ENCODE measurements at regions not wholly inside any gene's neighbourhood (a gene's known extent, or its start where the extent isn't known, plus 50 kb on each side); places are given as distances from the start of the nearest gene placed in this dataset.

DNA sequence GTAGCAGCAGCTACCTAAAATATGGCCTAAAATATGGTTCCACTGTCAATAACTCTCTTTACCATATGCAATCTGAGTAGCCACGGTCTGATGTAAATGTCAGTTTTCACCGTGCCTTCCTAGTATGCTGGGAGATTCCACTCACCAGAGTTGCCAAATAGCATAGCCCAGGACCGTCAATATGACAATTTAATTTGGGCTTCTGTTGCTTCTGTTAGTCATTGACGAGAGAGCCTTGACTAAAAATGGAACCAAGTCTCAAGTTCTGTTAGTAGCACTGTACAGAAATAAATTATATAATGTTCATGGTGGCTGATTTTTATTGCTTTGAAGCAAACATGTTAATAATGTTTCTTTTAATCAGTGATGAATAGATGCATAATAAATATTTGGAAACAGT lies 348.4 kb downstream of the BCAT1 start:
- no peak overlapping the region for H3K4me3 ChIP-seq
- 35 to 49% (median 38%) methylated on average over 4 of the region's 4 CpGs for WGBS, 5 donors
- no peaks in the 10 kb centered on the region for H3K9me3 ChIP-seq
- intact Hi-C loops (cut with DNase I; ENCODE audit: low total_unique reads): no loop called here
- no peak for DNase-seq
- TF ChIP-seq POLR2A (IDR thresholded peaks at IDR 0.05) (no peak), POLR2AphosphoS5 (IDR thresholded peaks at IDR 0.05) (no peak)
- TF ChIP-seq, protein P1, sequence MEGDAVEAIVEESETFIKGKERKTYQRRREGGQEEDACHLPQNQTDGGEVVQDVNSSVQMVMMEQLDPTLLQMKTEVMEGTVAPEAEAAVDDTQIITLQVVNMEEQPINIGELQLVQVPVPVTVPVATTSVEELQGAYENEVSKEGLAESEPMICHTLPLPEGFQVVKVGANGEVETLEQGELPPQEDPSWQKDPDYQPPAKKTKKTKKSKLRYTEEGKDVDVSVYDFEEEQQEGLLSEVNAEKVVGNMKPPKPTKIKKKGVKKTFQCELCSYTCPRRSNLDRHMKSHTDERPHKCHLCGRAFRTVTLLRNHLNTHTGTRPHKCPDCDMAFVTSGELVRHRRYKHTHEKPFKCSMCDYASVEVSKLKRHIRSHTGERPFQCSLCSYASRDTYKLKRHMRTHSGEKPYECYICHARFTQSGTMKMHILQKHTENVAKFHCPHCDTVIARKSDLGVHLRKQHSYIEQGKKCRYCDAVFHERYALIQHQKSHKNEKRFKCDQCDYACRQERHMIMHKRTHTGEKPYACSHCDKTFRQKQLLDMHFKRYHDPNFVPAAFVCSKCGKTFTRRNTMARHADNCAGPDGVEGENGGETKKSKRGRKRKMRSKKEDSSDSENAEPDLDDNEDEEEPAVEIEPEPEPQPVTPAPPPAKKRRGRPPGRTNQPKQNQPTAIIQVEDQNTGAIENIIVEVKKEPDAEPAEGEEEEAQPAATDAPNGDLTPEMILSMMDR (IDR thresholded peaks at IDR 0.05 in 8 of 11, conservative IDR thresholded peaks at IDR 0.05 in 3 of 11): no peak
- H3K27ac ChIP-seq: no peak overlapping the region
- H3K27me3 ChIP-seq (replicated peaks in 1 of 7): no peaks in the 10 kb centered on the region
- H3K36me3 ChIP-seq: no peaks in the 10 kb centered on the region
- H3K4me1 ChIP-seq: peaks cover 5 to 26% (median 9%) of the 10 kb centered on the region in 6 donors

DNA sequence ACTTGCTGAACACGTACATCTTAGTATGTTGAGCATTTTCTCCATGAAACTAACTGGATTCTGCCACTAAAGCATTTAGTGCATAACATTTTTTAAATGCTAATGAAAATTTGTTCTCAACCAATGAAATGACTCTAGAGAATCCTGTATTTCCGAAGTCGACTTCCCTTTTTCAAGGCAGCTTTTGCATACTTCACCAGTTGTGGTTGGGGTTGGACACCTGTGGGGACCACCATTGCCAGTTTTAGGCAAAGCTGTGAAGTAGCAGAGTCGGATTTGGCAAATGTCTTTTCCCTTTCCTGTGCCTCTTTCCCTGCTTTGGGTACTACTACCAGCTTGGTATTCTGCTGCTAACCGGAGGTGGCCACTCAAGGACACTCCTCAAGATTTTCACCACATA lies 349.2 kb downstream of the BCAT1 start:
- intact Hi-C loops (cut with DNase I; ENCODE audit: low total_unique reads): no loop called here
- WGBS, 5 donors: 40 to 55% (median 47%) methylated on average over 5 of the region's 5 CpGs
- no peak for DNase-seq
- TF ChIP-seq, protein P1 (IDR thresholded peaks at IDR 0.05 in 8 of 11, conservative IDR thresholded peaks at IDR 0.05 in 3 of 11): no peak
- no peak for TF ChIP-seq POLR2AphosphoS5 (IDR thresholded peaks at IDR 0.05)
- no peak for TF ChIP-seq POLR2A (IDR thresholded peaks at IDR 0.05)
- Histone ChIP-seq H3K27ac (no peak overlapping the region), H3K4me3 (no peak overlapping the region), H3K27me3 (replicated peaks in 1 of 7) (no peaks in the 10 kb centered on the region), H3K9me3 (no peaks in the 10 kb centered on the region), H3K4me1 (peaks cover 5 to 26% (median 9%) of the 10 kb centered on the region in 6 donors), H3K36me3 (no peaks in the 10 kb centered on the region)

DNA sequence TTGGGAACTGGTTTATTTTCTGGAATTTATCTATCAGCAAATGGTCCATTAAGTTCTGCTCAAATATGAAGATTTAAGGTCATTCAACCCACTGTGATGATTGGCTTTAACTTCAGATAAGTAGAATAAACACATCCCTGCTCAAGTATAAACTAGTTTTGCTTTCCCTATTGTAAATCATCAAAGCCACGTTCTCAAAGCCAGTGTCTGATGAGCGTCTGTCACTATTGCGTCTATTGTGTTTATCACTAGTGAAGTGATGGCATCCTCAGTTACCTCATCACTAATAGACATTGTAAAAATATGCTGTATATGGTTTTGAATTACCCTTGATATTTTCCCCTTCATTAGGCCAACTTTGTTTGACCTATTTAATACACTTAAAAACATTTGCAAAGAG lies 351.3 kb downstream of the BCAT1 start:
- intact Hi-C loops (cut with DNase I; ENCODE audit: low total_unique reads): no loop called here
- no peaks in the 10 kb centered on the region for H3K36me3 ChIP-seq
- DNase-seq: no peak
- TF ChIP-seq, protein P1 (IDR thresholded peaks at IDR 0.05 in 8 of 11, conservative IDR thresholded peaks at IDR 0.05 in 3 of 11): no peak
- no peak for TF ChIP-seq POLR2AphosphoS5 (IDR thresholded peaks at IDR 0.05)
- H3K4me3 ChIP-seq: no peak overlapping the region
- no peaks in the 10 kb centered on the region for H3K9me3 ChIP-seq
- no peak overlapping the region for H3K27ac ChIP-seq
- H3K27me3 ChIP-seq (replicated peaks in 1 of 7): no peaks in the 10 kb centered on the region
- peaks cover 5 to 18% (median 9%) of the 10 kb centered on the region in 6 donors for H3K4me1 ChIP-seq
- WGBS, 5 donors: 75 to 94% (median 87%) methylated on average over 3 of the region's 3 CpGs

DNA sequence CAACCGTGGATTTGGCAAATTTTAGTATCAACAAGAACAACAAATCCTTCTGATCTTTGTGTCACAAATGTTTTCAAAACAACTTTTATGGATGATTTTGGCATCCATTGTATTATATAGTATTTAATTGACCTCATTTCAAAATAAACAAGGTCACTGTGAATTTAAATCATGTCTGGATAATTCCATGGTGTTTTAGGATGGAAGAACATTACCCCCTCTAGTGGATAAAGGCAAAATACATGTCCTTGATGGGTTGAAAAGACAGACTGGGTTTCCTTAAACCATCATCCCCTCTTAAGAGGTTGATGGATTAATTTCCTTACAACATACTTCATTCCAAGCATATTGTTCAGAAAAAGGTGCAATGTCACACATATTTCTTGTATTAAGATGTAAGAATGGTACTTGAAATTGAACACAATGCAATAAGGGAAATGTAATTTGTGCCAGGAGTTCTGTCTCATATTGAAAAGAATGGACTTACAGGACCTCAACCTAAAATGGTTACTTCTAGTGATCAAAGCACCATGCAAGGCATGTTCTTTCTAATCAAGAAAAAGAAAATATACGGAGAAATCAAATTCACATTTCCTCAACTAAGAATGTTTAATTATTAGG lies 352.0 kb downstream of the BCAT1 start:
- DNase-seq: no peak
- H3K36me3 ChIP-seq: no peaks in the 10 kb centered on the region
- TF ChIP-seq POLR2AphosphoS5 (IDR thresholded peaks at IDR 0.05) (no peak), POLR2A (IDR thresholded peaks at IDR 0.05) (no peak)
- TF ChIP-seq, protein P1 (IDR thresholded peaks at IDR 0.05 in 8 of 11, conservative IDR thresholded peaks at IDR 0.05 in 3 of 11): peak in 8 of 11 experiments; percentile 23 to 61 (median 50)
- H3K27ac ChIP-seq: no peak overlapping the region
- no peak overlapping the region for H3K4me3 ChIP-seq
- intact Hi-C loops (cut with DNase I; ENCODE audit: low total_unique reads): no loop called here
- 57 to 89% (median 79%) methylated on average over 2 of the region's 2 CpGs for WGBS, 5 donors
- peaks cover 5 to 18% (median 9%) of the 10 kb centered on the region in 6 donors for H3K4me1 ChIP-seq
- no peaks in the 10 kb centered on the region for H3K9me3 ChIP-seq
- H3K27me3 ChIP-seq (replicated peaks in 1 of 7): no peaks in the 10 kb centered on the region

All from spleen (tissue), 11 donors.